Prostate gland (tissue), 2 donors: ENCODE measurements at regions not wholly inside any gene's neighbourhood (a gene's known extent, or its start where the extent isn't known, plus 50 kb on each side); places are given as distances from the start of the nearest gene placed in this dataset.

Source experiments
- CTCF ChIP-seq, 4 experiments: fragments of 200-600 bp in 2 of 4; fragments of 450-650 bp in 2 of 4; sonication (generic) in 2 of 4; IDR thresholded peaks; 1 replicate in 3 of 4; 2 replicates in 1 of 4; pipeline ENCODE4 v1.5.1; 2016 to 2019; ENCODE audit warnings: antibody characterized with exemption in 4 of 4, mild to moderate bottlenecking in 2 of 4, moderate library complexity in 2 of 4
- POLR2AphosphoS5 ChIP-seq: sonication (generic); formaldehyde crosslinking; IDR thresholded peaks from one replicate; pipeline ENCODE4 v1.6.1; 2017; ENCODE audit warnings: antibody characterized with exemption

GRCh38 chr22:34842630-34843029 lies 223.3 kb upstream of the ISX start:
- TF ChIP-seq POLR2AphosphoS5 (no peak), CTCF (IDR thresholded peaks at IDR 0.05) (no peak)
